DND-41 (cell line): ENCODE measurements at regions not wholly inside any gene's neighbourhood (a gene's known extent, or its start where the extent isn't known, plus 50 kb on each side); places are given as distances from the start of the nearest gene placed in this dataset.

Experiments used
- ATAC-seq: fragments of 200-7000 bp; cut with Tn5 transposase; 3 replicates; pipeline ENCODE4 v1.9.1; 2021; ENCODE audit warnings: low read depth; ENCODE audit not compliant: insufficient read depth
- DNase-seq: peaks from one replicate; pipeline ENCODE4 v3.0.0-alpha.2; 2020
- H2AFZ ChIP-seq: 2 replicates; pipeline ENCODE4 v1.6.0; 2012; ENCODE audit warnings: low read depth, low read length
- H3K27ac ChIP-seq: 2 replicates; pipeline ENCODE4 v1.5.1; 2012; ENCODE audit warnings: low read length, inconsistent platforms
- H3K27me3 ChIP-seq: fragments of 200-600 bp; sonication (generic); 2 replicates; pipeline ENCODE4 v1.6.0; 2012; ENCODE audit warnings: low read length, mild to moderate bottlenecking, inconsistent platforms; ENCODE audit not compliant: insufficient read depth, poor library complexity
- H3K36me3 ChIP-seq: 2 replicates; pipeline ENCODE4 v1.5.1; 2012; ENCODE audit warnings: low read length, inconsistent platforms; ENCODE audit not compliant: insufficient read depth
- H3K4me1 ChIP-seq: 2 replicates; pipeline ENCODE4 v1.5.1; 2012; ENCODE audit warnings: mild to moderate bottlenecking, low read length; ENCODE audit not compliant: insufficient read depth
- H3K4me2 ChIP-seq: 2 replicates; pipeline ENCODE4 v1.6.0; 2012; ENCODE audit warnings: mild to moderate bottlenecking, moderate library complexity, low read length, inconsistent platforms; ENCODE audit not compliant: insufficient read depth
- H3K4me3 ChIP-seq, 2 experiments: fragments of 200-600 bp in 1 of 2; shearing (Covaris generic) in 1 of 2; 2 replicates each; pipeline ENCODE4 v1.5.1; 2012 to 2016; ENCODE audit warnings: inconsistent platforms in 2 of 2, low read length in 2 of 2, mild to moderate bottlenecking in 2 of 2, low read depth in 1 of 2, moderate library complexity in 1 of 2
- H3K79me2 ChIP-seq: 2 replicates; pipeline ENCODE4 v1.6.0; 2012; ENCODE audit warnings: low read length, inconsistent platforms; ENCODE audit not compliant: insufficient read depth
- H3K9ac ChIP-seq: 2 replicates; pipeline ENCODE4 v1.6.0; 2012; ENCODE audit warnings: low read depth, mild to moderate bottlenecking, inconsistent platforms, low read length, moderate library complexity
- H3K9me3 ChIP-seq: 2 replicates; pipeline ENCODE4 v1.5.1; 2012; ENCODE audit warnings: low read length, moderate library complexity, mild to moderate bottlenecking, inconsistent platforms; ENCODE audit not compliant: insufficient read depth, severe bottlenecking
- H4K20me1 ChIP-seq: 2 replicates; pipeline ENCODE4 v1.6.0; 2012; ENCODE audit warnings: low read length; ENCODE audit not compliant: insufficient read depth
- EZH2 ChIP-seq: IDR thresholded peaks from 3 replicates; pipeline ENCODE4 v1.6.1; 2012; ENCODE audit warnings: borderline replicate concordance, low read depth, mild to moderate bottlenecking, moderate library complexity, low read length, inconsistent platforms; ENCODE audit not compliant: severe bottlenecking
- TF ChIP-seq, protein P1 (sequence below): IDR thresholded peaks from 2 replicates; pipeline ENCODE4 v1.5.1; 2012; ENCODE audit warnings: borderline replicate concordance, low read length, moderate library complexity, mild to moderate bottlenecking; ENCODE audit not compliant: poor library complexity, severe bottlenecking; ENCODE audit errors: extremely low read depth

DNA sequence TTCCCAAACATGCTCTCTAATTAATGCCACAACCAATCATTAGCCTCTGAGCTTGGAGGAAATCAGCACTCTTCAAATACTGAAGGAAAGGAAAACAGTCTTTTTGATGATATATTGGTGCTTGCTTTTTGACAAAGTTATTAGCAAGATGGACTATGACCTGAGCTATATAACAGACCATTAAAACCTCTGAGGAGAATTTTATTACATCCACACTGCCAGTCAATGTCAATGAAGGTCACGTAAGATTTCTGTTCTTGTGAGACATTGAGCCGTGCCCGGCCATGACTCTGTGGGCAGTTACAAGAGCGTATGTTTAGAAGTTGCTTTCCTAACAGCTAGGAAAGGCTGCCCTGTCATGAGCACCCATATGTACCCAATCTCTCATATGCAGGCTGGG, 659.0 kb downstream of the UTRN start:
- ATAC-seq (no peak), DNase-seq (no peak)
- Histone ChIP-seq H4K20me1 (no peaks in the 10 kb centered on the region), H3K4me2 (no peak overlapping the region), H3K36me3 (no peaks in the 10 kb centered on the region), H2AFZ (no peak overlapping the region), H3K4me3 (no peak overlapping the region), H3K9me3 (no peaks in the 10 kb centered on the region), H3K27ac (no peak overlapping the region), H3K79me2 (no peaks in the 10 kb centered on the region), H3K27me3 (no peaks in the 10 kb centered on the region), H3K9ac (no peak overlapping the region), H3K4me1 (no peaks in the 10 kb centered on the region)
- TF ChIP-seq, protein P1, sequence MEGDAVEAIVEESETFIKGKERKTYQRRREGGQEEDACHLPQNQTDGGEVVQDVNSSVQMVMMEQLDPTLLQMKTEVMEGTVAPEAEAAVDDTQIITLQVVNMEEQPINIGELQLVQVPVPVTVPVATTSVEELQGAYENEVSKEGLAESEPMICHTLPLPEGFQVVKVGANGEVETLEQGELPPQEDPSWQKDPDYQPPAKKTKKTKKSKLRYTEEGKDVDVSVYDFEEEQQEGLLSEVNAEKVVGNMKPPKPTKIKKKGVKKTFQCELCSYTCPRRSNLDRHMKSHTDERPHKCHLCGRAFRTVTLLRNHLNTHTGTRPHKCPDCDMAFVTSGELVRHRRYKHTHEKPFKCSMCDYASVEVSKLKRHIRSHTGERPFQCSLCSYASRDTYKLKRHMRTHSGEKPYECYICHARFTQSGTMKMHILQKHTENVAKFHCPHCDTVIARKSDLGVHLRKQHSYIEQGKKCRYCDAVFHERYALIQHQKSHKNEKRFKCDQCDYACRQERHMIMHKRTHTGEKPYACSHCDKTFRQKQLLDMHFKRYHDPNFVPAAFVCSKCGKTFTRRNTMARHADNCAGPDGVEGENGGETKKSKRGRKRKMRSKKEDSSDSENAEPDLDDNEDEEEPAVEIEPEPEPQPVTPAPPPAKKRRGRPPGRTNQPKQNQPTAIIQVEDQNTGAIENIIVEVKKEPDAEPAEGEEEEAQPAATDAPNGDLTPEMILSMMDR: no peak
- no peak for TF ChIP-seq EZH2

DNA sequence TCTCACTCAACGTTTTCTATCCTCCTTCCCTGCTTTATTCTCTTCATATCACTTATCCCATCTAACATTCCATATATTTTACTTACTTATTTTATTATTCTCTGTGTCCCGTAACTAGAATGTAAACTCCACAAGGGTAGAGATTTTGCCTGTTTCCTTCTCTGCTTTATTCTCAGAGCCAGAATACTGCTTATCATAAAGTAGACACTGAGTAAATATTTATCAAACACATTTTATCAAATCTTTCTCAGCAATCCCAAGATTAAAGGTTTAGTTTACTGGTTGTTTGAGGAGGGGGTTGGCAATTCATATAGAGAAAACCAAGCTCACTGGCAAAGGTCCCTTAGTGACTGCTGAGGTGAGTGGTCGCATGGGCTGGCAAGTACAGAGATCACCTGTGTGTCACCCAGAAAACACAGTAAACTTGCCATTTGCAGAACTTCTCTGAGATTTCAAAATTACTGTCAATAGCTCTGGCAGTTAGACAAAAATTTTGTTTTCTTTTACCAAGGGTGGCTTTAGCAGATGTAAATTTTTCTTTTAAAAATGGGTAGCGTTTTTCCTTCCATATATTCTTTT, 662.4 kb downstream of the UTRN start:
- TF ChIP-seq EZH2: no peak
- TF ChIP-seq, protein P1: no peak
- Histone ChIP-seq H3K36me3 (no peaks in the 10 kb centered on the region), H3K9ac (no peak overlapping the region), H3K4me2 (no peak overlapping the region), H3K27me3 (no peaks in the 10 kb centered on the region), H3K27ac (no peak overlapping the region), H3K4me3 (no peak overlapping the region), H3K4me1 (no peaks in the 10 kb centered on the region), H4K20me1 (no peaks in the 10 kb centered on the region), H3K9me3 (no peaks in the 10 kb centered on the region), H2AFZ (no peak overlapping the region), H3K79me2 (no peaks in the 10 kb centered on the region)
- ATAC-seq (no peak), DNase-seq (no peak)

DNA sequence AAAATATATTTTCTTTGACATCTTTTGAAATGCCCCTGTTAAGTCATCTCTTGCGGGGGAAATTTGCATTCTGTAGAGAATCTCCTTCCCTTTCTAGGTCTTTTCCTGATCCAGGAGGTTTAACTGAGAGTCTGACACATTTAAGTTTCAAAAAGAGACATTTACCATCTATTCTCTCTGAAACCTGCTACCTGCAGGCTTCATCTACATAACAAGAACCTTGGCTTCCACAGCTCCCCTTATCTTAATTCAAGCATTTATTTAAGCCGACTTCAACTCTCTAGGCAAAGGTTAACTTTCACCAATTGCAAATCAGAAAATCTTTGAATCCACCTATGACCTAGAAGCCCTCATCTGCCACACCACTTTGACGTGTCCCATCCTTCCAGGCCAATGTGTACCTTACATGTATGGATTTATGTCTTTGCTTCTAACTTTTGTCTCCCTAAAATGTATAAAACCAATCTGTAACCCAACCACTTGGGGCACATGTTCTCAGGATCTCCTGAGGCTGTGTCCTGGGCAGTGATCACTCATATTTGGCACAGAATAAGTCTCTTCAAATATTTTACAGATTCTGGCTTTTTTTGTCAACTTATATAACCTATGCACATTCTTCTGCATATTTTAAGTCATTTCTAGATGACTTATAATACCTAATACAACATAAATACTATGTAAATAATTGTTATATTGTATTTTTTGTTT, 666.7 kb downstream of the UTRN start:
- TF ChIP-seq, protein P1: no peak
- TF ChIP-seq EZH2: no peak
- H3K4me2 ChIP-seq: no peak overlapping the region
- no peak overlapping the region for H2AFZ ChIP-seq

More for the DNA sequence above, 666.7 kb downstream of the UTRN start:
- H3K4me1 ChIP-seq: no peaks in the 10 kb centered on the region
- H3K4me3 ChIP-seq: no peak overlapping the region
- H3K27me3 ChIP-seq: no peaks in the 10 kb centered on the region
- DNase-seq (no peak), ATAC-seq (no peak)
- H3K27ac ChIP-seq: no peak overlapping the region
- no peaks in the 10 kb centered on the region for H3K9me3 ChIP-seq
- no peaks in the 10 kb centered on the region for H3K36me3 ChIP-seq
- no peaks in the 10 kb centered on the region for H4K20me1 ChIP-seq
- H3K79me2 ChIP-seq: no peaks in the 10 kb centered on the region
- no peak overlapping the region for H3K9ac ChIP-seq
